Prostate gland (tissue), 2 donors: ENCODE measurements at regions not wholly inside any gene's neighbourhood (a gene's known extent, or its start where the extent isn't known, plus 50 kb on each side); places are given as distances from the start of the nearest gene placed in this dataset.

Experiments
- DNase-seq: peaks from one replicate; pipeline ENCODE4 v3.0.0-alpha.2; 2019; ENCODE audit warnings: low spot score
- H3K27ac ChIP-seq, 2 donors: fragments of 200-600 bp; sonication (generic); 2 replicates each; pipeline ENCODE4 v1.5.1; 2017 to 2019
- H3K27me3 ChIP-seq: fragments of 200-600 bp; sonication (generic); replicated peaks from 2 replicates; pipeline ENCODE4 v1.5.1; 2019; ENCODE audit not compliant: insufficient read depth
- H3K36me3 ChIP-seq, 2 donors: fragments of 200-600 bp; sonication (generic); 1 replicate in 1 of 2; 2 replicates in 1 of 2; pipeline versions ENCODE4 v1.5.1 to v1.8.1; 2017 to 2019
- H3K4me1 ChIP-seq: fragments of 200-600 bp; sonication (generic); replicated peaks from 2 replicates; pipeline ENCODE4 v1.5.1; 2019
- H3K4me3 ChIP-seq, 2 donors: fragments of 200-600 bp; sonication (generic); 2 replicates each; pipeline ENCODE4 v1.5.1; 2017 to 2019
- H3K9me3 ChIP-seq: fragments of 200-600 bp; sonication (generic); 2 replicates; pipeline ENCODE4 v1.5.1; 2017
- CTCF ChIP-seq, 4 experiments: fragments of 200-600 bp in 2 of 4; fragments of 450-650 bp in 2 of 4; sonication (generic) in 2 of 4; IDR thresholded peaks; 1 replicate in 3 of 4; 2 replicates in 1 of 4; pipeline ENCODE4 v1.5.1; 2016 to 2019; ENCODE audit warnings: antibody characterized with exemption in 4 of 4, mild to moderate bottlenecking in 2 of 4, moderate library complexity in 2 of 4
- POLR2A ChIP-seq: fragments of 450-650 bp; IDR thresholded peaks from one replicate; pipeline ENCODE4 v1.6.1; 2016; ENCODE audit warnings: antibody characterized with exemption, mild to moderate bottlenecking
- POLR2AphosphoS5 ChIP-seq: sonication (generic); formaldehyde crosslinking; IDR thresholded peaks from one replicate; pipeline ENCODE4 v1.6.1; 2017; ENCODE audit warnings: antibody characterized with exemption
- WGBS: methylation state at CpG from one replicate; pipeline ENCODE4 v1.1.5; 2018; 5-methylcytosine and 5-hydroxymethylcytosine counted together
- intact Hi-C: fragments of 100-400 bp; cut with DNase I; formaldehyde crosslinking; loops from one replicate; pipeline ENCODE4 v1.14.2; 2022

- Histone ChIP-seq H3K9me3 (no peaks in the 10 kb centered on the region), H3K4me1 (no peaks in the 10 kb centered on the region), H3K27ac (no peak overlapping the region), H3K4me3 (no peak overlapping the region), H3K36me3 (no peaks in the 10 kb centered on the region), H3K27me3 (no peaks in the 10 kb centered on the region)
- DNase-seq, result no peak
- WGBS, result 50% methylated on average over 4 of the region's 4 CpGs
- intact Hi-C loops, result no loop called here
- TF ChIP-seq POLR2AphosphoS5 (no peak), POLR2A (no peak), CTCF (IDR thresholded peaks at IDR 0.05) (no peak)
Measured at GRCh38 chr3:177576746-177577145, 379.5 kb upstream of the TBL1XR1 start.

- Histone ChIP-seq H3K27me3 (no peaks in the 10 kb centered on the region), H3K4me1 (no peaks in the 10 kb centered on the region), H3K36me3 (no peaks in the 10 kb centered on the region), H3K27ac (no peak overlapping the region), H3K4me3 (no peak overlapping the region), H3K9me3 (no peaks in the 10 kb centered on the region)
- intact Hi-C loops, result no loop called here
- 81% methylated on average over 6 of the region's 6 CpGs for WGBS
- no peak for TF ChIP-seq POLR2A
- TF ChIP-seq CTCF (IDR thresholded peaks at IDR 0.05), result no peak
- TF ChIP-seq POLR2AphosphoS5, result no peak
- DNase-seq, result no peak
Measured at GRCh38 chr3:177578488-177578887, 381.2 kb upstream of the TBL1XR1 start.

GRCh38 chr3:177579419-177579818 lies 382.1 kb upstream of the TBL1XR1 start:
- no peak for TF ChIP-seq POLR2AphosphoS5
- TF ChIP-seq CTCF (IDR thresholded peaks at IDR 0.05), result no peak
- no peak for TF ChIP-seq POLR2A
- intact Hi-C loops, result no loop called here
- WGBS, result 98% methylated on average over 4 of the region's 4 CpGs
- H3K4me3 ChIP-seq, result no peak overlapping the region
- no peak for DNase-seq
- H3K36me3 ChIP-seq, result no peaks in the 10 kb centered on the region
- no peaks in the 10 kb centered on the region for H3K9me3 ChIP-seq
- no peak overlapping the region for H3K27ac ChIP-seq
- H3K4me1 ChIP-seq, result no peaks in the 10 kb centered on the region
- no peaks in the 10 kb centered on the region for H3K27me3 ChIP-seq

- Histone ChIP-seq H3K27ac (no peak overlapping the region), H3K9me3 (no peaks in the 10 kb centered on the region), H3K27me3 (no peaks in the 10 kb centered on the region), H3K4me3 (no peak overlapping the region), H3K36me3 (no peaks in the 10 kb centered on the region), H3K4me1 (no peaks in the 10 kb centered on the region)
- 49% methylated on average over 2 of the region's 2 CpGs for WGBS
- no peak for TF ChIP-seq POLR2A
- peak; percentile 46 for TF ChIP-seq POLR2AphosphoS5
- DNase-seq, result no peak
- intact Hi-C loops, result no loop called here
Measured at GRCh38 chr3:177580437-177580836, 383.2 kb upstream of the TBL1XR1 start.

- Histone ChIP-seq H3K27me3 (no peaks in the 10 kb centered on the region), H3K4me1 (no peaks in the 10 kb centered on the region), H3K27ac (no peak overlapping the region), H3K4me3 (no peak overlapping the region), H3K9me3 (no peaks in the 10 kb centered on the region), H3K36me3 (no peaks in the 10 kb centered on the region)
- no peak for TF ChIP-seq CTCF (IDR thresholded peaks at IDR 0.05)
- TF ChIP-seq POLR2A, result no peak
- TF ChIP-seq POLR2AphosphoS5, result no peak
- DNase-seq, result no peak
- intact Hi-C loops, result no loop called here
- WGBS, result 57% methylated on average over 3 of the region's 3 CpGs
Measured at GRCh38 chr3:177585271-177585670, 388.0 kb upstream of the TBL1XR1 start.
